ENCODE measurements at regions not wholly inside any gene's neighbourhood (a gene's known extent, or its start where the extent isn't known, plus 50 kb on each side); places are given as distances from the start of the nearest gene placed in this dataset.

DNA sequence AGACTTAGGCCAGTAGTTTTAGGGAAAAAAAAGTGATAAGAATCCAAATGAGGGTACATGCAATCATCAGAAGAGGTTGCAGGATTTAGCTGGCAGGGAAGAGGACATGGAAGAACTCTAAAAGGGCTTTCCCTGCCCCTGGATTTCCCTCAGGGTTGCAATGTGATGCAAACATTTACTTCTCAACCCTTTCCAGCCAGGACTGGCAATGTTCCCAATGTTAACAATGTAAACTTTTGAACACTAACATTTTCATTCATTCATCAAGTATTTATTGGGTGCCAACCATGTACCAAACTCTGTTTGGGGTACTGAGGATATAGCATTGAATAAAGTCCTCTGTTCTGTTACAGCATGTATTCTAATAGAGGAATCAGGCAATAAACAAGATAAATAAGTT, 349.4 kb upstream of the LRRC3B start:
- TF ChIP-seq, protein P1, sequence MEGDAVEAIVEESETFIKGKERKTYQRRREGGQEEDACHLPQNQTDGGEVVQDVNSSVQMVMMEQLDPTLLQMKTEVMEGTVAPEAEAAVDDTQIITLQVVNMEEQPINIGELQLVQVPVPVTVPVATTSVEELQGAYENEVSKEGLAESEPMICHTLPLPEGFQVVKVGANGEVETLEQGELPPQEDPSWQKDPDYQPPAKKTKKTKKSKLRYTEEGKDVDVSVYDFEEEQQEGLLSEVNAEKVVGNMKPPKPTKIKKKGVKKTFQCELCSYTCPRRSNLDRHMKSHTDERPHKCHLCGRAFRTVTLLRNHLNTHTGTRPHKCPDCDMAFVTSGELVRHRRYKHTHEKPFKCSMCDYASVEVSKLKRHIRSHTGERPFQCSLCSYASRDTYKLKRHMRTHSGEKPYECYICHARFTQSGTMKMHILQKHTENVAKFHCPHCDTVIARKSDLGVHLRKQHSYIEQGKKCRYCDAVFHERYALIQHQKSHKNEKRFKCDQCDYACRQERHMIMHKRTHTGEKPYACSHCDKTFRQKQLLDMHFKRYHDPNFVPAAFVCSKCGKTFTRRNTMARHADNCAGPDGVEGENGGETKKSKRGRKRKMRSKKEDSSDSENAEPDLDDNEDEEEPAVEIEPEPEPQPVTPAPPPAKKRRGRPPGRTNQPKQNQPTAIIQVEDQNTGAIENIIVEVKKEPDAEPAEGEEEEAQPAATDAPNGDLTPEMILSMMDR (conservative IDR thresholded peaks at IDR 0.05; ENCODE audit: low read depth, low read length) = no peak
- TF ChIP-seq EZH2 (IDR thresholded peaks at IDR 0.05; ENCODE audit: low read length, unreplicated experiment) = no peak
